ENCODE measurements at regions not wholly inside any gene's neighbourhood (a gene's known extent, or its start where the extent isn't known, plus 50 kb on each side); places are given as distances from the start of the nearest gene placed in this dataset.

GRCh38 chr4:42262701-42263490 lies 110.4 kb upstream of the BEND4 start:
- no peak for TF ChIP-seq EZH2 (IDR thresholded peaks at IDR 0.05; ENCODE audit: insufficient read depth, poor library complexity, severe bottlenecking)
- no peak for TF ChIP-seq EZH2phosphoT487 (IDR thresholded peaks at IDR 0.05; ENCODE audit: insufficient read depth, low read depth)

Data from GM23248 (cell line).